ENCODE measurements at regions not wholly inside any gene's neighbourhood (a gene's known extent, or its start where the extent isn't known, plus 50 kb on each side); places are given as distances from the start of the nearest gene placed in this dataset.

- no peaks in the 10 kb centered on the region for H3K9me3 ChIP-seq (ENCODE audit: control insufficient read depth in 3 of 3, low read length in 3 of 3)
- H3K36me3 ChIP-seq (ENCODE audit: control insufficient read depth in 3 of 3, insufficient read depth in 3 of 3, low read length in 3 of 3): no peaks in the 10 kb centered on the region
- peaks cover 0 to 3% (median 2%) of the 10 kb centered on the region in 3 donors for H3K27me3 ChIP-seq (ENCODE audit: control insufficient read depth in 3 of 3, insufficient read depth in 3 of 3, low read length in 3 of 3)
- H3K4me1 ChIP-seq (ENCODE audit: control insufficient read depth in 3 of 3, insufficient read depth in 3 of 3, low read length in 3 of 3): no peaks in the 10 kb centered on the region
- H3K4me3 ChIP-seq (ENCODE audit: low read length in 3 of 3): no peak overlapping the region
- no peak overlapping the region for H3K27ac ChIP-seq (ENCODE audit: low read depth, low read length)
- no peak overlapping the region for H3K9ac ChIP-seq (ENCODE audit: low read depth in 1 of 3, low read length in 3 of 3)
These were observed 180.9 kb upstream of the GYPC start for GRCh38 chr2:126475031-126475430.

GRCh38 chr2:126476691-126477090 lies 179.3 kb upstream of the GYPC start:
- no peak overlapping the region for H3K9ac ChIP-seq (ENCODE audit: low read depth in 1 of 3, low read length in 3 of 3)
- no peaks in the 10 kb centered on the region for H3K9me3 ChIP-seq (ENCODE audit: control insufficient read depth in 3 of 3, low read length in 3 of 3)
- no peaks in the 10 kb centered on the region for H3K4me1 ChIP-seq (ENCODE audit: control insufficient read depth in 3 of 3, insufficient read depth in 3 of 3, low read length in 3 of 3)

GRCh38 chr2:126480033-126480432 lies 175.9 kb upstream of the GYPC start:
- no peaks in the 10 kb centered on the region for H3K9me3 ChIP-seq (ENCODE audit: control insufficient read depth in 3 of 3, low read length in 3 of 3)
- no peaks in the 10 kb centered on the region for H3K27me3 ChIP-seq (ENCODE audit: control insufficient read depth in 3 of 3, insufficient read depth in 3 of 3, low read length in 3 of 3)
- no peak overlapping the region for H3K9ac ChIP-seq (ENCODE audit: low read depth in 1 of 3, low read length in 3 of 3)
- no peak overlapping the region for H3K4me3 ChIP-seq (ENCODE audit: low read length in 3 of 3)
- no peaks in the 10 kb centered on the region for H3K4me1 ChIP-seq (ENCODE audit: control insufficient read depth in 3 of 3, insufficient read depth in 3 of 3, low read length in 3 of 3)
- H3K27ac ChIP-seq (ENCODE audit: low read depth, low read length): no peak overlapping the region
- no peaks in the 10 kb centered on the region for H3K36me3 ChIP-seq (ENCODE audit: control insufficient read depth in 3 of 3, insufficient read depth in 3 of 3, low read length in 3 of 3)

More at GRCh38 chr2:126476691-126477090, 179.3 kb upstream of the GYPC start:
- Histone ChIP-seq H3K27me3 (ENCODE audit: control insufficient read depth in 3 of 3, insufficient read depth in 3 of 3, low read length in 3 of 3) (peaks cover 0 to 3% (median 0%) of the 10 kb centered on the region in 3 donors), H3K36me3 (ENCODE audit: control insufficient read depth in 3 of 3, insufficient read depth in 3 of 3, low read length in 3 of 3) (no peaks in the 10 kb centered on the region), H3K27ac (ENCODE audit: low read depth, low read length) (no peak overlapping the region), H3K4me3 (ENCODE audit: low read length in 3 of 3) (no peak overlapping the region)

GRCh38 chr2:126482582-126483464 lies 173.1 kb upstream of the GYPC start:
- no peak overlapping the region for H3K9ac ChIP-seq (ENCODE audit: low read depth in 1 of 3, low read length in 3 of 3)
- H3K27me3 ChIP-seq (ENCODE audit: control insufficient read depth in 3 of 3, insufficient read depth in 3 of 3, low read length in 3 of 3): no peaks in the 10 kb centered on the region
- H3K4me3 ChIP-seq (ENCODE audit: low read length in 3 of 3): no peak overlapping the region
- H3K36me3 ChIP-seq (ENCODE audit: control insufficient read depth in 3 of 3, insufficient read depth in 3 of 3, low read length in 3 of 3): no peaks in the 10 kb centered on the region
- no peaks in the 10 kb centered on the region for H3K9me3 ChIP-seq (ENCODE audit: control insufficient read depth in 3 of 3, low read length in 3 of 3)
- no peaks in the 10 kb centered on the region for H3K4me1 ChIP-seq (ENCODE audit: control insufficient read depth in 3 of 3, insufficient read depth in 3 of 3, low read length in 3 of 3)
- H3K27ac ChIP-seq (ENCODE audit: low read depth, low read length): no peak overlapping the region

GRCh38 chr2:126494593-126494992 lies 161.4 kb upstream of the GYPC start:
- H3K27ac ChIP-seq (ENCODE audit: low read depth, low read length): no peak overlapping the region
- no peaks in the 10 kb centered on the region for H3K9me3 ChIP-seq (ENCODE audit: control insufficient read depth in 3 of 3, low read length in 3 of 3)
- no peak overlapping the region for H3K9ac ChIP-seq (ENCODE audit: low read depth in 1 of 3, low read length in 3 of 3)
- H3K36me3 ChIP-seq (ENCODE audit: control insufficient read depth in 3 of 3, insufficient read depth in 3 of 3, low read length in 3 of 3): no peaks in the 10 kb centered on the region
- H3K4me1 ChIP-seq (ENCODE audit: control insufficient read depth in 3 of 3, insufficient read depth in 3 of 3, low read length in 3 of 3): no peaks in the 10 kb centered on the region
- H3K4me3 ChIP-seq (ENCODE audit: low read length in 3 of 3): no peak overlapping the region
- no peaks in the 10 kb centered on the region for H3K27me3 ChIP-seq (ENCODE audit: control insufficient read depth in 3 of 3, insufficient read depth in 3 of 3, low read length in 3 of 3)

- no peak overlapping the region for H3K4me3 ChIP-seq (ENCODE audit: low read length in 3 of 3)
- no peak overlapping the region for H3K9ac ChIP-seq (ENCODE audit: low read depth in 1 of 3, low read length in 3 of 3)
- no peaks in the 10 kb centered on the region for H3K27me3 ChIP-seq (ENCODE audit: control insufficient read depth in 3 of 3, insufficient read depth in 3 of 3, low read length in 3 of 3)
- no peak overlapping the region for H3K27ac ChIP-seq (ENCODE audit: low read depth, low read length)
- H3K9me3 ChIP-seq (ENCODE audit: control insufficient read depth in 3 of 3, low read length in 3 of 3): no peaks in the 10 kb centered on the region
- H3K36me3 ChIP-seq (ENCODE audit: control insufficient read depth in 3 of 3, insufficient read depth in 3 of 3, low read length in 3 of 3): no peaks in the 10 kb centered on the region
- H3K4me1 ChIP-seq (ENCODE audit: control insufficient read depth in 3 of 3, insufficient read depth in 3 of 3, low read length in 3 of 3): no peaks in the 10 kb centered on the region
These were observed 160.8 kb upstream of the GYPC start for GRCh38 chr2:126495189-126495588.

- Histone ChIP-seq H3K9me3 (ENCODE audit: control insufficient read depth in 3 of 3, low read length in 3 of 3) (no peaks in the 10 kb centered on the region), H3K27ac (ENCODE audit: low read depth, low read length) (no peak overlapping the region), H3K36me3 (ENCODE audit: control insufficient read depth in 3 of 3, insufficient read depth in 3 of 3, low read length in 3 of 3) (no peaks in the 10 kb centered on the region), H3K27me3 (ENCODE audit: control insufficient read depth in 3 of 3, insufficient read depth in 3 of 3, low read length in 3 of 3) (no peaks in the 10 kb centered on the region), H3K4me1 (ENCODE audit: control insufficient read depth in 3 of 3, insufficient read depth in 3 of 3, low read length in 3 of 3) (no peaks in the 10 kb centered on the region), H3K4me3 (ENCODE audit: low read length in 3 of 3) (no peak overlapping the region), H3K9ac (ENCODE audit: low read depth in 1 of 3, low read length in 3 of 3) (no peak overlapping the region)
These were observed 159.5 kb upstream of the GYPC start for GRCh38 chr2:126496493-126496892.

GRCh38 chr2:126503476-126503875 lies 152.5 kb upstream of the GYPC start:
- H3K36me3 ChIP-seq (ENCODE audit: control insufficient read depth in 3 of 3, insufficient read depth in 3 of 3, low read length in 3 of 3): no peaks in the 10 kb centered on the region
- no peak overlapping the region for H3K9ac ChIP-seq (ENCODE audit: low read depth in 1 of 3, low read length in 3 of 3)
- no peaks in the 10 kb centered on the region for H3K4me1 ChIP-seq (ENCODE audit: control insufficient read depth in 3 of 3, insufficient read depth in 3 of 3, low read length in 3 of 3)
- H3K4me3 ChIP-seq (ENCODE audit: low read length in 3 of 3): no peak overlapping the region
- no peaks in the 10 kb centered on the region for H3K27me3 ChIP-seq (ENCODE audit: control insufficient read depth in 3 of 3, insufficient read depth in 3 of 3, low read length in 3 of 3)
- no peaks in the 10 kb centered on the region for H3K9me3 ChIP-seq (ENCODE audit: control insufficient read depth in 3 of 3, low read length in 3 of 3)
- no peak overlapping the region for H3K27ac ChIP-seq (ENCODE audit: low read depth, low read length)

- Histone ChIP-seq H3K27ac (ENCODE audit: low read depth, low read length) (no peak overlapping the region), H3K4me1 (ENCODE audit: control insufficient read depth in 3 of 3, insufficient read depth in 3 of 3, low read length in 3 of 3) (no peaks in the 10 kb centered on the region), H3K27me3 (ENCODE audit: control insufficient read depth in 3 of 3, insufficient read depth in 3 of 3, low read length in 3 of 3) (no peaks in the 10 kb centered on the region), H3K9me3 (ENCODE audit: control insufficient read depth in 3 of 3, low read length in 3 of 3) (no peaks in the 10 kb centered on the region), H3K36me3 (ENCODE audit: control insufficient read depth in 3 of 3, insufficient read depth in 3 of 3, low read length in 3 of 3) (no peaks in the 10 kb centered on the region), H3K9ac (ENCODE audit: low read depth in 1 of 3, low read length in 3 of 3) (no peak overlapping the region), H3K4me3 (ENCODE audit: low read length in 3 of 3) (no peak overlapping the region)
These were observed 151.0 kb upstream of the GYPC start for GRCh38 chr2:126504949-126505348.

- Histone ChIP-seq H3K9ac (ENCODE audit: low read depth in 1 of 3, low read length in 3 of 3) (no peak overlapping the region), H3K36me3 (ENCODE audit: control insufficient read depth in 3 of 3, insufficient read depth in 3 of 3, low read length in 3 of 3) (no peaks in the 10 kb centered on the region), H3K4me1 (ENCODE audit: control insufficient read depth in 3 of 3, insufficient read depth in 3 of 3, low read length in 3 of 3) (no peaks in the 10 kb centered on the region), H3K27ac (ENCODE audit: low read depth, low read length) (no peak overlapping the region), H3K27me3 (ENCODE audit: control insufficient read depth in 3 of 3, insufficient read depth in 3 of 3, low read length in 3 of 3) (no peaks in the 10 kb centered on the region), H3K9me3 (ENCODE audit: control insufficient read depth in 3 of 3, low read length in 3 of 3) (no peaks in the 10 kb centered on the region), H3K4me3 (ENCODE audit: low read length in 3 of 3) (no peak overlapping the region)
These were observed 149.2 kb upstream of the GYPC start for GRCh38 chr2:126506786-126507185.
